CD4-positive, CD25-positive, alpha-beta regulatory T cell (primary cell): ENCODE measurements at regions not wholly inside any gene's neighbourhood (a gene's known extent, or its start where the extent isn't known, plus 50 kb on each side); places are given as distances from the start of the nearest gene placed in this dataset.

Experiments used
- ATAC-seq, 2 donors: fragments of 150-1000 bp; cut with Tn5 transposase; one replicate each; pipeline ENCODE4 v1.10.0; 2021; ENCODE audit warnings: low read depth in 2 of 2, moderate number of reproducible peaks in 2 of 2, moderate library complexity in 1 of 2
- DNase-seq, 3 donors: peaks; one replicate each; pipeline versions ENCODE4 v3.0.0 to v3.0.0-alpha.2; 2012 to 2022; ENCODE audit warnings: mixed read lengths in 1 of 3
- H3K27ac ChIP-seq: one replicate; pipeline ENCODE4 v1.7.0; 2013; ENCODE audit warnings: mild to moderate bottlenecking, low read length; ENCODE audit not compliant: insufficient read depth, poor library complexity, severe bottlenecking
- H3K27me3 ChIP-seq: one replicate; pipeline ENCODE4 v1.7.0; 2013; ENCODE audit warnings: low read length; ENCODE audit not compliant: control insufficient read depth, insufficient read depth
- H3K36me3 ChIP-seq: one replicate; pipeline ENCODE4 v1.7.0; 2013; ENCODE audit warnings: mild to moderate bottlenecking, low read length, moderate library complexity; ENCODE audit not compliant: control insufficient read depth, insufficient read depth
- H3K4me1 ChIP-seq: 2 replicates; pipeline ENCODE4 v1.7.0; 2013; ENCODE audit warnings: mild to moderate bottlenecking, low read length; ENCODE audit not compliant: insufficient read depth, control insufficient read depth, poor library complexity, severe bottlenecking
- H3K4me3 ChIP-seq: one replicate; pipeline ENCODE4 v1.7.0; 2013; ENCODE audit warnings: low read depth, mild to moderate bottlenecking, low read length, moderate library complexity
- H3K9me3 ChIP-seq, 2 experiments: 1 replicate in 1 of 2; 2 replicates in 1 of 2; pipeline ENCODE4 v1.7.0; 2013; ENCODE audit warnings: low read length in 2 of 2, mild to moderate bottlenecking in 1 of 2, moderate library complexity in 1 of 2; ENCODE audit not compliant: control insufficient read depth in 2 of 2
- H3K27ac Mint-ChIP-seq, 3 donors: one replicate each; pipeline ENCODE4 v1.8.0; 2020 to 2022; ENCODE audit warnings: mild to moderate bottlenecking in 3 of 3, mixed read lengths in 3 of 3, moderate library complexity in 2 of 3
- H3K27me3 Mint-ChIP-seq: one replicate; pipeline ENCODE4 v1.8.0; 2022; ENCODE audit warnings: mild to moderate bottlenecking, mixed read lengths
- H3K36me3 Mint-ChIP-seq: one replicate; pipeline ENCODE4 v1.8.0; 2020; ENCODE audit warnings: mixed read lengths
- H3K4me1 Mint-ChIP-seq, 4 donors: one replicate each; pipeline ENCODE4 v1.8.0; 2020 to 2022; ENCODE audit warnings: mixed read lengths in 4 of 4, mild to moderate bottlenecking in 1 of 4
- H3K4me3 Mint-ChIP-seq, 4 donors: one replicate each; pipeline ENCODE4 v1.8.0; 2020 to 2022; ENCODE audit warnings: mild to moderate bottlenecking in 4 of 4, mixed read lengths in 4 of 4, moderate library complexity in 3 of 4
- H3K9me3 Mint-ChIP-seq, 7 donors: one replicate each; pipeline ENCODE4 v1.8.0; 2020 to 2022; ENCODE audit warnings: mixed read lengths in 7 of 7, mild to moderate bottlenecking in 3 of 7, moderate library complexity in 2 of 7

DNA sequence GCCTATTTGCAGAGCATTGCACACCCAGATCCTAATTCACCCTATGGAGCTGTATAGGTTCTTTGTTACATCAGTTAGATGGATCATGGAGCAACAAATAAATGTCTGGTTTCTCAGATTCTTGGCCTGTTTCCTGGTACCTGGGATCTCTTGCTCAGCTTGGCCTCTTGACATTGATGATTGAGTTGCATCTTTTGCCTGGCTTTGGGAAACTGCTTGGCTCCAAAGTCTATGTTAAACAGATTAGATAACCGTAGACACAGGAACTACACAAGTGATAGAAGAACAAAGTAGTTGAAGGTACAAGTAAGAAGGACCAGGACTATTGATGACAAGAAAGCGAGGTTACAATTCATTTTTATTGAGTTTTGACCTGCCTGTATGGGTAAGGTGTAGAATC is 77.3 kb downstream of the TMEM100 start:
- H3K9me3 Mint-ChIP-seq: peaks cover 0 to 4% (median 0%) of the 10 kb centered on the region in 7 donors
- no peaks in the 10 kb centered on the region for H3K36me3 Mint-ChIP-seq
- H3K27me3 Mint-ChIP-seq: peaks cover 28% of the 10 kb centered on the region
- ATAC-seq: no peak
- H3K9me3 ChIP-seq: no peaks in the 10 kb centered on the region
- H3K4me1 ChIP-seq: no peaks in the 10 kb centered on the region
- H3K27me3 ChIP-seq: peaks cover 24% of the 10 kb centered on the region
- H3K4me3 ChIP-seq: no peak overlapping the region
- no peaks in the 10 kb centered on the region for H3K36me3 ChIP-seq
- H3K27ac Mint-ChIP-seq: no peak overlapping the region
- no peak overlapping the region for H3K4me3 Mint-ChIP-seq
- DNase-seq: no peak
- H3K27ac ChIP-seq: no peak overlapping the region
- H3K4me1 Mint-ChIP-seq: peaks cover 0 to 5% (median 0%) of the 10 kb centered on the region in 4 donors

DNA sequence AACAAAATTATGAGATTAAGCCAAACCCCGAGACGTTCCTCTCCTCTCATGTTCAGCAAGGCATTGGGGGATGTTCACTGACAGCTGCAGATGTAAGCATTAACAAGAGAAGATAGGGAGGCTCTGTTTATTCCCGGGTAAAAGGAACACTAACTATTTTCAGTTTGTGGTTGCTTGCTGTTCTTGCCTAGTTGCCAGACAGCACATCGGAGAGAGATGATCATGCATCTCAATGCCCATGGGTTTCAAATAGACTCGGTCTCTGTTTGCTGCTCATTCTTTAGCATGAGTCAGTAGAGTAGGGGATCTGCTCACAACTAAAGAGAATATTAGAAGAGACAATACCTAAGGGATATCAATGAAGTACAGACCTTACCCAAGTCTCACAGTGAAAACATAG is 78.3 kb downstream of the TMEM100 start:
- peaks cover 0 to 4% (median 0%) of the 10 kb centered on the region in 7 donors for H3K9me3 Mint-ChIP-seq
- no peak overlapping the region for H3K27ac Mint-ChIP-seq
- H3K4me3 Mint-ChIP-seq: no peak overlapping the region
- peaks cover 0 to 5% (median 0%) of the 10 kb centered on the region in 4 donors for H3K4me1 Mint-ChIP-seq
- Histone ChIP-seq H3K27ac (no peak overlapping the region), H3K9me3 (no peaks in the 10 kb centered on the region), H3K36me3 (no peaks in the 10 kb centered on the region), H3K4me3 (no peak overlapping the region), H3K27me3 (peaks cover 21% of the 10 kb centered on the region), H3K4me1 (no peaks in the 10 kb centered on the region)
- DNase-seq: no peak
- no peaks in the 10 kb centered on the region for H3K36me3 Mint-ChIP-seq
- ATAC-seq: no peak
- H3K27me3 Mint-ChIP-seq: peaks cover 19% of the 10 kb centered on the region

DNA sequence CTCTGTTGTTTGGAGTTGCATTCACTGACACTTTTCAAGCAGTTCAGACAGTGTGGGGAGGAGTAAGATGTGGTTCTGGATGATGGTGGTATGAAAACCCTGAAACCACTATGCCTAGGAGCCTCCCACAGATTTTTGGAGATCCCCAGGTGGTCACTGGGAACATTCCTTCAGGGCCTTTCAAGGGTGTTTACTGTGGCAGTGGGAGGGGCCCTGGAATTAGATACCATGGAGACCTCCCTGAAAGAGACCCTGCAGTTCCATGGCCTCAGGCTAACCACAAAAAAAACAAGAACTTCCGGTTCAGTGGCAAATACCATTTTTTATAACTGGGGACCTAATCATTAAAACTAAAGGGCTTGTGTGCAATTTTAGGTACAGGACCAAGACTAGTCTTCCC is 79.9 kb downstream of the TMEM100 start:
- Mint-ChIP-seq H3K36me3 (no peaks in the 10 kb centered on the region), H3K4me3 (no peak overlapping the region), H3K27me3 (peaks cover 21% of the 10 kb centered on the region), H3K4me1 (peaks cover 0 to 2% (median 0%) of the 10 kb centered on the region in 4 donors), H3K9me3 (peaks cover 0 to 2% (median 0%) of the 10 kb centered on the region in 7 donors), H3K27ac (peak overlapping the region in 1 of 3 donors; percentile 57)
- peaks cover 15% of the 10 kb centered on the region for H3K27me3 ChIP-seq
- no peak for DNase-seq
- ATAC-seq: no peak
- H3K9me3 ChIP-seq: no peaks in the 10 kb centered on the region
- H3K36me3 ChIP-seq: no peaks in the 10 kb centered on the region
- H3K4me1 ChIP-seq: no peaks in the 10 kb centered on the region
- H3K27ac ChIP-seq: no peak overlapping the region
- H3K4me3 ChIP-seq: no peak overlapping the region

GRCh38 chr17:55641676-55642081 is 81.0 kb downstream of the TMEM100 start:
- H3K9me3 ChIP-seq: no peaks in the 10 kb centered on the region
- H3K27me3 ChIP-seq: peaks cover 15% of the 10 kb centered on the region
- no peaks in the 10 kb centered on the region for H3K4me1 ChIP-seq
- H3K4me3 Mint-ChIP-seq: peak overlapping the region in 1 of 4 donors; percentile 12
- H3K4me1 Mint-ChIP-seq: no peaks in the 10 kb centered on the region
- H3K27ac Mint-ChIP-seq: no peak overlapping the region
- DNase-seq (peak; percentile 2 to 49 (median 15)), ATAC-seq (no peak)
- no peak overlapping the region for H3K27ac ChIP-seq
- no peaks in the 10 kb centered on the region for H3K36me3 ChIP-seq
- H3K27me3 Mint-ChIP-seq: peaks cover 19% of the 10 kb centered on the region
- H3K9me3 Mint-ChIP-seq: no peaks in the 10 kb centered on the region
- no peak overlapping the region for H3K4me3 ChIP-seq
- H3K36me3 Mint-ChIP-seq: no peaks in the 10 kb centered on the region

DNA sequence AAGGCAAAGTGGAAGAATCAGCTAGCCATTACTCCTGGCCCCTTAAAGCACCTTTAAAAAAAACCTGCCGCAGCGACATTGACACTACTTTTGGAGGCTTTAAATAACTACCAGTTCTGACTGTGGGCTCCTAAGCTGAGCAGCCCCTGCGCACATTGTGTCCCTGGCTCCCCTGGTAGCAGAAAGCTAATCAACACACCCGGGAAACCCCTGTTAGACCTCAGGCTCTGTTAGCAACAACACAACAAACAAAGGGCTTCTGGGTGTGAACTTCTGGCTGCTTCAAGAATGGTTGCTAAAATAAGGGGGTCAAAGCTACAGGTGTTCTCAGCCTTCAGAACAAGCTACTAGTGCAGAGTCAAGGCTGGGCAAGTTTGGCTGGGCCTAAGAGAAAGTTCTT is 83.6 kb downstream of the TMEM100 start:
- Mint-ChIP-seq H3K27ac (no peak overlapping the region), H3K4me1 (peaks cover 0 to 3% (median 0%) of the 10 kb centered on the region in 4 donors), H3K27me3 (peaks cover 22% of the 10 kb centered on the region), H3K36me3 (no peaks in the 10 kb centered on the region), H3K4me3 (no peak overlapping the region), H3K9me3 (no peaks in the 10 kb centered on the region)
- DNase-seq (no peak), ATAC-seq (no peak)
- H3K9me3 ChIP-seq: no peaks in the 10 kb centered on the region
- H3K27me3 ChIP-seq: peaks cover 11% of the 10 kb centered on the region
- no peaks in the 10 kb centered on the region for H3K36me3 ChIP-seq
- no peaks in the 10 kb centered on the region for H3K4me1 ChIP-seq
- no peak overlapping the region for H3K27ac ChIP-seq
- no peak overlapping the region for H3K4me3 ChIP-seq

GRCh38 chr17:55635253-55635914 is 87.3 kb downstream of the TMEM100 start:
- Histone ChIP-seq H3K27ac (no peak overlapping the region), H3K27me3 (peaks cover 8% of the 10 kb centered on the region), H3K4me3 (no peak overlapping the region), H3K36me3 (no peaks in the 10 kb centered on the region), H3K9me3 (no peaks in the 10 kb centered on the region), H3K4me1 (no peaks in the 10 kb centered on the region)
- Mint-ChIP-seq H3K9me3 (no peaks in the 10 kb centered on the region), H3K36me3 (no peaks in the 10 kb centered on the region), H3K27ac (no peak overlapping the region), H3K4me1 (peaks cover 0 to 8% (median 1%) of the 10 kb centered on the region in 4 donors), H3K4me3 (no peak overlapping the region), H3K27me3 (peaks cover 11% of the 10 kb centered on the region)
- ATAC-seq: no peak
- no peak for DNase-seq

GRCh38 chr17:55634702-55635101 is 88.0 kb downstream of the TMEM100 start:
- peaks cover 8% of the 10 kb centered on the region for H3K27me3 ChIP-seq
- H3K4me1 Mint-ChIP-seq: peaks cover 0 to 8% (median 1%) of the 10 kb centered on the region in 4 donors
- H3K36me3 Mint-ChIP-seq: no peaks in the 10 kb centered on the region
- peaks cover 11% of the 10 kb centered on the region for H3K27me3 Mint-ChIP-seq
- H3K27ac ChIP-seq: no peak overlapping the region
- H3K36me3 ChIP-seq: no peaks in the 10 kb centered on the region
- no peaks in the 10 kb centered on the region for H3K9me3 Mint-ChIP-seq
- no peak overlapping the region for H3K4me3 Mint-ChIP-seq
- H3K4me1 ChIP-seq: no peaks in the 10 kb centered on the region
- DNase-seq: no peak
- H3K9me3 ChIP-seq: no peaks in the 10 kb centered on the region
- no peak overlapping the region for H3K27ac Mint-ChIP-seq
- ATAC-seq: no peak
- no peak overlapping the region for H3K4me3 ChIP-seq

DNA sequence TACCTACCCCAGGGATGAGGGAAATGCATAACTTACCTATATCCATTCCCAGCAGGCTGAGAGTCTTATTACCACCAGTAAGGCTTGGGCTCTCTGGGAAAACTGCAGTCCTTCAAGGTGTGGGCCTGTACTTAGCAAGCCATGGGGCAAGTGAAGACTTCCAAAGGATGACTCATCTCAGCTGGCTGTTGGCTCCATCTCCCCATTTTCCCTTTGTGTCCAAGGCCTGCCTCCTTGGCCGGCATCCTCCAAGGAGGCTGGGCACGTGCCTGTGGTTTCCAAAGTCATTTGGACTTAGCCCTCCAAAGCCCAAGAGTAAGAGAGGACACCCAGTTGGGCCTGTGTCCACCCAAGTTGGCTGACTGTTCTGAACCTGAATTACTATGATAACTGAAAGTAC is 89.8 kb downstream of the TMEM100 start:
- Mint-ChIP-seq H3K27ac (no peak overlapping the region), H3K36me3 (no peaks in the 10 kb centered on the region), H3K4me1 (peaks cover 0 to 8% (median 1%) of the 10 kb centered on the region in 4 donors), H3K4me3 (no peak overlapping the region), H3K9me3 (peaks cover 0 to 2% (median 0%) of the 10 kb centered on the region in 7 donors), H3K27me3 (peaks cover 7% of the 10 kb centered on the region)
- DNase-seq (no peak), ATAC-seq (no peak)
- no peaks in the 10 kb centered on the region for H3K9me3 ChIP-seq
- no peaks in the 10 kb centered on the region for H3K4me1 ChIP-seq
- H3K27me3 ChIP-seq: peaks cover 6% of the 10 kb centered on the region
- H3K27ac ChIP-seq: no peak overlapping the region
- no peaks in the 10 kb centered on the region for H3K36me3 ChIP-seq
- H3K4me3 ChIP-seq: no peak overlapping the region
